ENCODE measurements at regions not wholly inside any gene's neighbourhood (a gene's known extent, or its start where the extent isn't known, plus 50 kb on each side); places are given as distances from the start of the nearest gene placed in this dataset.

DNA sequence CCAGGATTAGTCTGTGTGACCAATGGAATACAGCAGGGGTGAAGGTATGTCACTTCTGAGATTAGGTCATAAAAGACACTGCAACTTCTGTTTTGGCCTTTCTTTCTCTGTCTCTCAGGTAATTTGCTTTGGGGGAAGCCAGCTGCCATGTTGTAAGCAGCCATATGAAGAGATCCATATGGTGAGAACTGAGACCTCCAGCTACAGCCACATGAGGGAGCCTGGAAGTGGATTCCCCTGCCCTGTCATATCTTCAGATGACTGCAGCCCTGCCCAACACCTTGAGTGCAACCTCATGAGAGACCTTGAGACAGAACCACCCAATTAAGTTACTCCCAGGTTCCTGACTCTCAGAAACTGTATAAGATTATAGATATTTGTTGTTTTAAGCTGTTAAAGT lies 70.1 kb upstream of the ESRRG start:
- no peak for DNase-seq (ENCODE audit: low read depth in 4 of 4, low spot score in 3 of 4)

DNA sequence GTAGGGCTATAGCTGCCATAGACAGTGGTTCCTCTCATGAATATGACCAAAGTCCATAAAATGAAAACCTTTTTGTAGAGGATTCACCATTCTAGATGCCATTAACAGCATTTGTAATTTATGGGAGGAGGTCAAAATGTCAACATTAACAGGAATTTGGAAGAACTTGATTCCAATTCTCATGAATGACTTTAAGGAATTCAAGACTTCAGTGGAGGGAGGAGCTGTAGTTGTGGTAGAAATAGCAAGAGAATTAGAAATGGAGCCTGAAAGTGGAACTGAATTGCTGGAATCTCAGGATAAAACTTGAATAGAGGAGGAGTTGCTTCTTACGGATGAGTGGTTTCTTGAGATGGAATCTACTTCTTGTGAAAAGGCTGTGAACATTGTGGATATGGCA lies 65.4 kb upstream of the ESRRG start:
- no peak for DNase-seq (ENCODE audit: low read depth in 4 of 4, low spot score in 3 of 4)

DNA sequence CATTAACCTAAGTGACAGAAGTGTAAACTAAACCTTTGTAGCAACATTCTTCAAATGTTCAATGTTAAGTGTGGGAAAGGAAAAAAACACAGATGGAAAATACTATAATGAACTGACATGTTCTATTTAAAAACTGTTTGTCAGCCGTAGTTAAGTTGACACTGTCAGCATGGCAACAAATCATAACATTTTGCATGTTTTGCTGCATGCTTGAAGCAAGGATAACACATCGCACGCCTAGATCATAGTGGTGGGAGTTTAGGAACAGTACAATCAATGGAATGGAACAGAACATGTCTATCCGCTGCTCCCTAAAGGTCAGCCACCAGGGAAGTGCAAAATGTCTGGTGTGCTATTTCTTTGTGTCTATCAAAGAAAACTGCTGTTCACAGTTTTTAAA lies 62.5 kb upstream of the ESRRG start:
- no peak for DNase-seq (ENCODE audit: low read depth in 4 of 4, low spot score in 3 of 4)

DNA sequence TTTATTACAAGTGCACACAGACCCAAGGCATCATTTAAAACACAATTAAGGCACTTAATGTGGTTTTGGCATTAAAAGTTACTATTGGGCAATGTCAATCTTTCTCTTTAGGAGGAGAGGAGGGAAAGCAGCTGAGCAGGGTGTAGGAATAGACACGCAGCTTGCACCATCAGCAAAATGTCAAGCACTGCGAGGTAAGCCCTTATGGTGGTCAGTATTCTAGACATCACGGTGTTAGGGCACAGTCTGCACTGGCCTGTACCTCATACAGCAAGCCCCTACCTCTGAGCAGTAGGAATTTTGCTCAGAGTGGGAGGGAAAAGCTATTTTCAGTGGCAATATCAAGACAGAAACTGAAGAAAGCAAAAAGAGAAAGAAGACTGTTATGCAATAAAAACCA lies 62.0 kb upstream of the ESRRG start:
- DNase-seq (ENCODE audit: low read depth in 4 of 4, low spot score in 3 of 4): no peak

DNA sequence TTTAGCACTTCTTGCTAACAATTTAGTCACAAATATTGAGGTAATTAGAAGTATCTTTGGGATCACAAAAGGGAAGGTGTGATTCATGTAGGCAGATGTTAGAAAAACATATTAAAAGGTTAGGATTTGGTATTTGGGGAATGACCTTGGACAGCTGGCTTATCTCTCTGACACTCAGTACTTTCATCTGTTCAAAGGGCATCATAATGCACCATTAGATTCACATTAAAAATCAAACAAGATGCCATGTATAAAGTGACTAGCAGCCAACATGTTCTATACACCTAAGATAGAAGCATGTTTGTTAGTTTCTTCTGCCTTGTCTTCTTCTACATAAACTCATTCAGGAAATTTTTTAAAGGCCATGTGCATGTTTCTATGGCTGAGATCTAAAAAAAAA lies 56.5 kb upstream of the ESRRG start:
- no peak for DNase-seq (ENCODE audit: low read depth in 4 of 4, low spot score in 3 of 4)

DNA sequence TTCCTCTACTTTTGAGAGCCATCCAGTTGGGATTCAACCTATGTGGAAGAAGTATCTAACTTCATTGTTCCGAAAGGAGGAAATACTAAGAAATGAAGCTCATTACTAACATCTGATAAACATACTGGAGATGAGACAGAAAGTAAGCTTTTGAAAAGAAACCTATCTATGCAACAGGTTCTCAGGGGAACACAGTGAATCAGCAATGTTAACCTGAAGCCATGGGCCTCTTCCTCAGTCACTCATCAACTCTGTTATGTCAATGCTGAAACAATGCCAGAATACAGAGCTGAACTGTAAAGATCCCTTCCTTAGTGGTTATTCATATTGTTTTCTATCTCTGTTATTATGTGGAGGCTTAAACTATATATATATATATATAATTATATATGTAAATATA lies 55.5 kb upstream of the ESRRG start:
- no peak for DNase-seq (ENCODE audit: low read depth in 4 of 4, low spot score in 3 of 4)

DNA sequence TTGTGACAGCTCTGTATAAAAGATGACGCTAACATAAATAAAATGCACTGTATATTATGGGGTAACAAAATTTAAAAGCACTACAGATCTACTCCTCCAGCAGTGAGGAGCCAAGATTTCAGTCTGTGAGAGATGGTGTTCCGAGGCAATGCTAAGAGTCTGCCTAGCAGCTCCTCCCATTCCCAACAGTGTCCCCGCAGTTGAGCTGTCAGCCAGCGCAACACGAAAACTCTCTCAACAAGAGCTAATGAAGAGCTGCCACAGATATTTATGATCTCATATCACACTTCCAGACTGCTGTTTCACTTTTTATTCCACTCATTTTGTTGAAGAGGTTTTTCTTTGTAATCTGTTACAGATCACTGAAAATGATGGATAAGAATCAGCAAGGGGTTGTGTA lies 53.9 kb upstream of the ESRRG start:
- DNase-seq (ENCODE audit: low read depth in 4 of 4, low spot score in 3 of 4): no peak
